ENCODE measurements at regions not wholly inside any gene's neighbourhood (a gene's known extent, or its start where the extent isn't known, plus 50 kb on each side); places are given as distances from the start of the nearest gene placed in this dataset.
"Not testable (repeated sequence)": the region's sequence is repeated elsewhere in the genome, so short reads cannot be mapped to it uniquely, and the experiment has no call there.

- Histone ChIP-seq H3K27ac (no peak overlapping the region), H3K4me3 (no peak overlapping the region)
Observed at GRCh38 chr5:99644822-99645221, 716.0 kb upstream of the CHD1 start.

GRCh38 chr5:99640646-99641045, 711.8 kb upstream of the CHD1 start:
- Histone ChIP-seq H3K4me3 (no peak overlapping the region), H3K27ac (no peak overlapping the region)

- H3K27ac ChIP-seq: no peak overlapping the region
- H3K4me3 ChIP-seq: no peak overlapping the region
Observed at GRCh38 chr5:99639905-99640304, 711.1 kb upstream of the CHD1 start.

GRCh38 chr5:99636663-99637062, 707.9 kb upstream of the CHD1 start:
- no peak overlapping the region for H3K27ac ChIP-seq
- no peak overlapping the region for H3K4me3 ChIP-seq

GRCh38 chr5:99621772-99622681, 693.2 kb upstream of the CHD1 start:
- Histone ChIP-seq H3K27ac (no peak overlapping the region), H3K4me3 (no peak overlapping the region)

- no peak overlapping the region for H3K4me3 ChIP-seq
- no peak overlapping the region for H3K27ac ChIP-seq
Observed at GRCh38 chr5:99617335-99617734, 688.5 kb upstream of the CHD1 start.

- Histone ChIP-seq H3K27ac (no peak overlapping the region), H3K4me3 (no peak overlapping the region)
Observed at GRCh38 chr5:99614888-99615287, 686.1 kb upstream of the CHD1 start.

- no peak overlapping the region for H3K27ac ChIP-seq
- no peak overlapping the region for H3K4me3 ChIP-seq
Observed at GRCh38 chr5:99607124-99607523, 678.3 kb upstream of the CHD1 start.

GRCh38 chr5:99605904-99606303, 677.1 kb upstream of the CHD1 start:
- H3K4me3 ChIP-seq: no peak overlapping the region

GRCh38 chr5:99600952-99601351, 672.1 kb upstream of the CHD1 start:
- H3K27ac ChIP-seq: no peak overlapping the region

More at GRCh38 chr5:99605904-99606303, 677.1 kb upstream of the CHD1 start:
- no peak overlapping the region for H3K27ac ChIP-seq

GRCh38 chr5:99590806-99591205, 662.0 kb upstream of the CHD1 start:
- Histone ChIP-seq H3K4me3 (no peak overlapping the region), H3K27ac (no peak overlapping the region)

More at GRCh38 chr5:99600952-99601351, 672.1 kb upstream of the CHD1 start:
- H3K4me3 ChIP-seq: no peak overlapping the region

- no peak overlapping the region for H3K27ac ChIP-seq
Observed at GRCh38 chr5:99589424-99589823, 660.6 kb upstream of the CHD1 start.

GRCh38 chr5:99587983-99588382, 659.2 kb upstream of the CHD1 start:
- Histone ChIP-seq H3K27ac (no peak overlapping the region), H3K4me3 (no peak overlapping the region)

More at GRCh38 chr5:99589424-99589823, 660.6 kb upstream of the CHD1 start:
- H3K4me3 ChIP-seq: no peak overlapping the region

GRCh38 chr5:99586878-99587277, 658.1 kb upstream of the CHD1 start:
- no peak overlapping the region for H3K27ac ChIP-seq
- H3K4me3 ChIP-seq: no peak overlapping the region

- H3K4me3 ChIP-seq, H3K27ac ChIP-seq: not testable (repeated sequence)
Observed at GRCh38 chr5:99581204-99581603, 652.4 kb upstream of the CHD1 start.

- not testable (repeated sequence) for H3K27ac ChIP-seq, H3K4me3 ChIP-seq
Observed at GRCh38 chr5:99562937-99563627, 634.3 kb upstream of the CHD1 start.

GRCh38 chr5:99553211-99553810, 624.5 kb upstream of the CHD1 start:
- H3K27ac ChIP-seq: no peak overlapping the region
- H3K4me3 ChIP-seq: no peak overlapping the region

- H3K4me3 ChIP-seq: no peak overlapping the region
- H3K27ac ChIP-seq: no peak overlapping the region
Observed at GRCh38 chr5:99544356-99544755, 615.5 kb upstream of the CHD1 start.

GRCh38 chr5:99543841-99544240, 615.0 kb upstream of the CHD1 start:
- H3K4me3 ChIP-seq: no peak overlapping the region

GRCh38 chr5:99534241-99534640, 605.4 kb upstream of the CHD1 start:
- not testable (repeated sequence) for H3K4me3 ChIP-seq, H3K27ac ChIP-seq

More at GRCh38 chr5:99543841-99544240, 615.0 kb upstream of the CHD1 start:
- no peak overlapping the region for H3K27ac ChIP-seq

GRCh38 chr5:99521666-99522065, 592.9 kb upstream of the CHD1 start:
- H3K27ac ChIP-seq, H3K4me3 ChIP-seq: not testable (repeated sequence)

Data from skin epidermis (tissue), 12 donors.